Upper lobe of left lung (tissue), 4 donors: ENCODE measurements at regions not wholly inside any gene's neighbourhood (a gene's known extent, or its start where the extent isn't known, plus 50 kb on each side); places are given as distances from the start of the nearest gene placed in this dataset.

Experiments
- POLR2A ChIP-seq, 4 donors: fragments of 450-650 bp; IDR thresholded peaks; one replicate each; pipeline ENCODE4 v1.5.1; 2016 to 2017; ENCODE audit warnings: antibody characterized with exemption in 4 of 4, mild to moderate bottlenecking in 2 of 4
- TF ChIP-seq, protein P1 (sequence below), 6 experiments: fragments of 450-650 bp in 4 of 6; fragments of 200-600 bp in 2 of 6; sonication (generic) in 2 of 6; IDR thresholded peaks; one replicate each; pipeline ENCODE4 v1.5.1; 2016 to 2019; ENCODE audit warnings: antibody characterized with exemption in 6 of 6

DNA sequence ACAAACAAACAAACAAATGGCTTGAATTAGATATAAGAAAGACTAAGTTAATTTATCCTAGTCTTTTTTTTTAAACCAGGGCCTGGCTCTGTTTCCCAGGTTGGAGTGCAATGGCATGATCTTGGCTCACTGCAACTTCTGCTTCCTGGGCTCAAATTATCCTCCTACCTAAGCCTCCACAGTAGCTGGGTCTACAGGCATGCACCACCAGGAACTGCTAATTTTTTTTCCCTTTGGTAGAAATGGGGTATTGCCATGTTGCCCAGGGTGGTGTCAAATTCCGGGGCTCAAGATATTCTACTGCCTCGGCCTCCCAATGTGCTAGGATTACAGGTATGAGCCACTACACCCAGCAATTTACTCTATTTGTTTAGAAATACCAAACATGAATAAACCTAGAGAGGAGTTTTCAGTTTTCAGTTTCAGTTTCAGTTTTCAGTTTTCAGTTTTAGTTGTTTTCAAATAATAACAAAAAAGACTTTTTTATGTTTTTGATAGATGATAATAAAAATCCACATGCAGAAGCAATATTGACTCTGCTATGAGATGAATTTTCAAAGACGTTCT is 817.0 kb downstream of the FLRT2 start:
- TF ChIP-seq, protein P1, sequence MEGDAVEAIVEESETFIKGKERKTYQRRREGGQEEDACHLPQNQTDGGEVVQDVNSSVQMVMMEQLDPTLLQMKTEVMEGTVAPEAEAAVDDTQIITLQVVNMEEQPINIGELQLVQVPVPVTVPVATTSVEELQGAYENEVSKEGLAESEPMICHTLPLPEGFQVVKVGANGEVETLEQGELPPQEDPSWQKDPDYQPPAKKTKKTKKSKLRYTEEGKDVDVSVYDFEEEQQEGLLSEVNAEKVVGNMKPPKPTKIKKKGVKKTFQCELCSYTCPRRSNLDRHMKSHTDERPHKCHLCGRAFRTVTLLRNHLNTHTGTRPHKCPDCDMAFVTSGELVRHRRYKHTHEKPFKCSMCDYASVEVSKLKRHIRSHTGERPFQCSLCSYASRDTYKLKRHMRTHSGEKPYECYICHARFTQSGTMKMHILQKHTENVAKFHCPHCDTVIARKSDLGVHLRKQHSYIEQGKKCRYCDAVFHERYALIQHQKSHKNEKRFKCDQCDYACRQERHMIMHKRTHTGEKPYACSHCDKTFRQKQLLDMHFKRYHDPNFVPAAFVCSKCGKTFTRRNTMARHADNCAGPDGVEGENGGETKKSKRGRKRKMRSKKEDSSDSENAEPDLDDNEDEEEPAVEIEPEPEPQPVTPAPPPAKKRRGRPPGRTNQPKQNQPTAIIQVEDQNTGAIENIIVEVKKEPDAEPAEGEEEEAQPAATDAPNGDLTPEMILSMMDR (IDR thresholded peaks at IDR 0.05), result no peak
- no peak for TF ChIP-seq POLR2A (IDR thresholded peaks at IDR 0.05)
